A549 (cell line): ENCODE measurements at regions not wholly inside any gene's neighbourhood (a gene's known extent, or its start where the extent isn't known, plus 50 kb on each side); places are given as distances from the start of the nearest gene placed in this dataset.

Experiments used
- ATAC-seq, 2 experiments: fragments of 200-7000 bp in 1 of 2; fragments of >200 bp in 1 of 2; cut with Nextera tagmentation in 1 of 2; cut with Tn5 transposase in 1 of 2; 3 replicates each; pipeline versions ENCODE4 v1.8.0 to v1.9.1; 2018 to 2020; ENCODE audit warnings: mild to moderate bottlenecking in 1 of 2, moderate library complexity in 1 of 2
- CTCF ChIA-PET: fragments of 300-600 bp; sonication (Branson Sonifier 250); formaldehyde crosslinking; extraction: SDS; loops from one replicate; lab custom pipeline; 2021; ENCODE audit warnings: antibody characterized with exemption, inconsistent platforms; lab: Yijun Ruan, JAX
- POLR2A ChIA-PET: fragments of 350-600 bp; formaldehyde crosslinking; extraction: SDS; loops from one replicate; lab custom pipeline; 2021; ENCODE audit warnings: antibody characterized with exemption, inconsistent platforms; lab: Yijun Ruan, JAX
- DNase-seq, 2 experiments: peaks; one replicate each; pipeline versions ENCODE4 v3.0.0 to v3.0.0-alpha.2; 2011 to 2016; ENCODE audit warnings: low read depth in 1 of 2, low spot score in 1 of 2
- FAIRE-seq: peaks from 2 replicates; lab custom pipeline; 2011; peaks lifted over from hg19 to GRCh38; lab: Jason Lieb, UNC
- H3K27ac ChIP-seq, 2 experiments: fragments of >200 bp; sonication (Bioruptor Twin); formaldehyde crosslinking; 3 replicates each; pipeline ENCODE4 v1.5.1; 2016 to 2017
- H3K4me1 ChIP-seq: fragments of >200 bp; sonication (Bioruptor Twin); formaldehyde crosslinking; 3 replicates; pipeline ENCODE4 v1.6.1; 2016
- H3K4me2 ChIP-seq: fragments of >200 bp; sonication (Bioruptor Twin); formaldehyde crosslinking; 3 replicates; pipeline ENCODE4 v1.6.1; 2016
- H3K4me3 ChIP-seq: fragments of >200 bp; sonication (Bioruptor Twin); formaldehyde crosslinking; 3 replicates; pipeline ENCODE4 v1.5.1; 2016
- H3K9me3 ChIP-seq: fragments of >200 bp; sonication (Bioruptor Twin); formaldehyde crosslinking; 3 replicates; pipeline ENCODE4 v1.6.1; 2016
- ATOH8 ChIP-seq: fragments of 250-450 bp; sonication (Bioruptor Pico); IDR thresholded peaks from 2 replicates; pipeline ENCODE4 v1.5.0; 2020; ENCODE audit warnings: low read depth, mild to moderate bottlenecking, moderate library complexity
- CEBPB ChIP-seq, 2 experiments: fragments of >200 bp in 1 of 2; sonication (Bioruptor Twin) in 1 of 2; formaldehyde crosslinking in 1 of 2; IDR thresholded peaks; 2 replicates each; pipeline ENCODE4 v1.6.1; 2012 to 2016
- CHD2 ChIP-seq: fragments of 150-350 bp; IDR thresholded peaks from 2 replicates; pipeline ENCODE4 v1.6.1; 2014; ENCODE audit warnings: low read length; ENCODE audit not compliant: partially characterized antibody
- CTCF ChIP-seq: fragments of >200 bp; sonication (Bioruptor Twin); formaldehyde crosslinking; IDR thresholded peaks from 3 replicates; pipeline ENCODE4 v1.5.1; 2016
- EP300 ChIP-seq, 2 experiments: fragments of >200 bp; sonication (Bioruptor Twin); formaldehyde crosslinking; IDR thresholded peaks; 2 replicates in 1 of 2; 3 replicates in 1 of 2; pipeline ENCODE4 v1.6.1; 2016 to 2017
- ESRRA ChIP-seq: fragments of 150-350 bp; IDR thresholded peaks from 2 replicates; pipeline ENCODE4 v1.6.1; 2014; ENCODE audit warnings: mild to moderate bottlenecking, low read length, borderline replicate concordance
- FOSL2 ChIP-seq, 2 experiments: fragments of 450-650 bp in 1 of 2; fragments of >200 bp in 1 of 2; sonication (Bioruptor Twin) in 1 of 2; formaldehyde crosslinking; IDR thresholded peaks; 2 replicates each; pipeline versions ENCODE4 v1.5.0 to v1.6.1; 2016 to 2020; ENCODE audit warnings: mild to moderate bottlenecking in 1 of 2, moderate library complexity in 1 of 2
- HDAC2 ChIP-seq: fragments of 200-600 bp; sonication (generic); IDR thresholded peaks from 2 replicates; pipeline ENCODE4 v1.6.1; 2016
- HOXB5 ChIP-seq: fragments of 250-450 bp; sonication (Bioruptor Pico); IDR thresholded peaks from 2 replicates; pipeline ENCODE4 v1.5.0; 2020; ENCODE audit warnings: mild to moderate bottlenecking, moderate library complexity
- JUN ChIP-seq, 2 experiments: fragments of >200 bp; sonication (Bioruptor Twin); formaldehyde crosslinking; IDR thresholded peaks; 2 replicates in 1 of 2; 3 replicates in 1 of 2; pipeline ENCODE4 v1.6.1; 2016 to 2017
- MAX ChIP-seq: IDR thresholded peaks from 2 replicates; pipeline ENCODE4 v1.6.1; 2012
- MYC ChIP-seq: IDR thresholded peaks from 2 replicates; pipeline ENCODE4 v1.6.1; 2012; ENCODE audit warnings: mild to moderate bottlenecking, inconsistent platforms, low read length, improper control_type of control experiment, borderline replicate concordance
- NR3C1 ChIP-seq: fragments of >200 bp; sonication (Bioruptor Twin); formaldehyde crosslinking; IDR thresholded peaks from 3 replicates; pipeline ENCODE4 v1.6.1; 2017
- POLR2A ChIP-seq: IDR thresholded peaks from 2 replicates; pipeline ENCODE4 v1.6.1; 2012; ENCODE audit warnings: mild to moderate bottlenecking, low read length
- RCOR1 ChIP-seq: fragments of 150-350 bp; IDR thresholded peaks from 2 replicates; pipeline ENCODE4 v1.6.1; 2014; ENCODE audit warnings: antibody characterized with exemption, low read length, low read depth
- REST ChIP-seq: fragments of 200-600 bp; sonication (generic); IDR thresholded peaks from 2 replicates; pipeline ENCODE4 v1.6.1; 2016; ENCODE audit warnings: antibody characterized with exemption, mild to moderate bottlenecking, moderate library complexity
- TP53 ChIP-seq: fragments of 250-450 bp; sonication (Bioruptor Pico); IDR thresholded peaks from 2 replicates; pipeline ENCODE4 v1.5.0; 2021; ENCODE audit warnings: mild to moderate bottlenecking, moderate library complexity
- USF2 ChIP-seq: fragments of 450-650 bp; IDR thresholded peaks from 2 replicates; pipeline ENCODE4 v1.6.1; 2014; ENCODE audit warnings: antibody characterized with exemption
- ZFP36 ChIP-seq: fragments of 450-650 bp; IDR thresholded peaks from 2 replicates; pipeline ENCODE4 v1.6.1; 2014; ENCODE audit warnings: borderline replicate concordance; ENCODE audit not compliant: partially characterized antibody
- ZSCAN20 ChIP-seq: fragments of 250-450 bp; sonication (Bioruptor Pico); IDR thresholded peaks from 2 replicates; pipeline ENCODE4 v1.8.0; 2022; ENCODE audit warnings: mild to moderate bottlenecking, moderate library complexity
- WGBS: methylation state at CpG from one replicate; pipeline ENCODE4 v1.1.6; 2017; ENCODE audit errors: missing lambda C conversion rate; 5-methylcytosine and 5-hydroxymethylcytosine counted together

- 29% methylated on average over 1 of the region's 1 CpG for WGBS
- H3K9me3 ChIP-seq: no peaks in the 10 kb centered on the region
- no peak for TF ChIP-seq MYC
- TF ChIP-seq ZFP36: no peak
- TF ChIP-seq HDAC2: no peak
- no peak for ATAC-seq
- H3K4me3 ChIP-seq: no peak overlapping the region
- DNase-seq: no peak
- no peaks in the 10 kb centered on the region for H3K4me1 ChIP-seq
- CTCF ChIA-PET: no interaction called here
- FAIRE-seq: no peak
- no peak overlapping the region for H3K4me2 ChIP-seq
- POLR2A ChIA-PET: no interaction called here
- H3K27ac ChIP-seq: no peak overlapping the region
Observed at GRCh38 chr18:44341759-44342158, 338.9 kb upstream of the SETBP1 start.

GRCh38 chr18:44342162-44342561 is 338.5 kb upstream of the SETBP1 start:
- WGBS: 0% methylated on average over 2 of the region's 2 CpGs
- Histone ChIP-seq H3K27ac (no peak overlapping the region), H3K9me3 (no peaks in the 10 kb centered on the region), H3K4me2 (no peak overlapping the region), H3K4me3 (no peak overlapping the region), H3K4me1 (no peaks in the 10 kb centered on the region)
- ChIA-PET POLR2A (no interaction called here), CTCF (no interaction called here)
- FAIRE-seq: no peak
- DNase-seq: no peak
- no peak for ATAC-seq
- no peak for TF ChIP-seq ESRRA
- TF ChIP-seq CHD2: no peak
- no peak for TF ChIP-seq FOSL2 (IDR thresholded peaks at IDR 0.05)
- no peak for TF ChIP-seq FOSL2 (CRISPR knock-in tag; IDR thresholded peaks at IDR 0.05)
- TF ChIP-seq EP300 (IDR thresholded peaks at IDR 0.05): no peak
- no peak for TF ChIP-seq USF2
- TF ChIP-seq ATOH8 (CRISPR knock-in tag): no peak
- TF ChIP-seq CEBPB (IDR thresholded peaks at IDR 0.05): no peak
- no peak for TF ChIP-seq JUN (IDR thresholded peaks at IDR 0.05)
- no peak for TF ChIP-seq NR3C1
- TF ChIP-seq TP53 (CRISPR knock-in tag): no peak
- TF ChIP-seq CTCF: no peak
- no peak for TF ChIP-seq ZSCAN20 (CRISPR knock-in tag)
- TF ChIP-seq POLR2A: no peak
- no peak for TF ChIP-seq RCOR1
- no peak for TF ChIP-seq MAX
- TF ChIP-seq REST: no peak
- TF ChIP-seq HOXB5 (CRISPR knock-in tag): no peak
